ENCODE measurements at regions not wholly inside any gene's neighbourhood (a gene's known extent, or its start where the extent isn't known, plus 50 kb on each side); places are given as distances from the start of the nearest gene placed in this dataset.

- H3K9ac ChIP-seq (replicated peaks; ENCODE audit: extremely low read depth, insufficient read depth, low read length), result no peak overlapping the region
- peaks cover 3% of the 10 kb centered on the region for H3K4me1 ChIP-seq (ENCODE audit: control insufficient read depth, extremely low read depth, insufficient read depth, low read length)
- FAIRE-seq (no peak), DNase-seq (ENCODE audit: low read depth, low spot score) (no peak)
- dilution Hi-C loops (cut with MboI; ENCODE audit: extremely low pct_ligation_motif_present, low sequenced_read_pairs) (no loop called here), intact Hi-C loops (cut with micrococcal nuclease) (no loop called here)
- H3K79me2 ChIP-seq (ENCODE audit: control insufficient read depth, insufficient read depth, low read length), result no peaks in the 10 kb centered on the region
- no TSS peak for BruUV-seq (replicated peaks)
- no peak overlapping the region for H3K4me2 ChIP-seq (ENCODE audit: insufficient read depth, low read length)
- CTCF ChIA-PET, result no interaction called here
- H3K36me3 ChIP-seq (ENCODE audit: control insufficient read depth in 2 of 2, extremely low read depth in 1 of 2, insufficient read depth in 2 of 2, low read length in 2 of 2), result no peaks in the 10 kb centered on the region
- no peaks in the 10 kb centered on the region for H4K20me1 ChIP-seq (replicated peaks; ENCODE audit: control insufficient read depth, extremely low read depth, insufficient read depth, low read length)
- no peak overlapping the region for H3K27ac ChIP-seq (ENCODE audit: insufficient read depth, low read depth, low read length)
- no peak overlapping the region for H2AFZ ChIP-seq (ENCODE audit: low read depth, low read length)
- no peak overlapping the region for H3K4me3 ChIP-seq (replicated peaks in 1 of 3; ENCODE audit: insufficient read depth in 1 of 3, low read depth in 1 of 3, low read length in 3 of 3)
- TF ChIP-seq GATA2 (IDR thresholded peaks at IDR 0.05; ENCODE audit: insufficient read depth, insufficient read length, low read depth, low read length), result no peak
- TF ChIP-seq JUN (IDR thresholded peaks at IDR 0.05; ENCODE audit: borderline replicate concordance, insufficient read depth, insufficient read length, low read depth), result no peak
- no peak for TF ChIP-seq POLR2AphosphoS5 (IDR thresholded peaks at IDR 0.05; ENCODE audit: insufficient read depth, low read depth, low read length)
- TF ChIP-seq, protein P1, sequence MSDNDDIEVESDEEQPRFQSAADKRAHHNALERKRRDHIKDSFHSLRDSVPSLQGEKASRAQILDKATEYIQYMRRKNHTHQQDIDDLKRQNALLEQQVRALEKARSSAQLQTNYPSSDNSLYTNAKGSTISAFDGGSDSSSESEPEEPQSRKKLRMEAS (IDR thresholded peaks at IDR 0.05; ENCODE audit: insufficient read depth, insufficient read length), result no peak
- TF ChIP-seq MYC (IDR thresholded peaks at IDR 0.05; ENCODE audit: low read depth, low read length), result no peak
- TF ChIP-seq EZH2 (IDR thresholded peaks at IDR 0.05; ENCODE audit: borderline replicate concordance, low read depth, low read length, severe bottlenecking), result no peak
- TF ChIP-seq POLR2A (IDR thresholded peaks at IDR 0.05; ENCODE audit: low read depth, low read length), result no peak
- no peak for TF ChIP-seq FOS (IDR thresholded peaks at IDR 0.05; ENCODE audit: borderline replicate concordance, insufficient read depth, low read length)
- TF ChIP-seq CTCF (IDR thresholded peaks at IDR 0.05; ENCODE audit: extremely low read depth in 1 of 2, insufficient read depth in 1 of 2, low read depth in 1 of 2, low read length in 2 of 2), result no peak
- H3K9me1 ChIP-seq (replicated peaks; ENCODE audit: control insufficient read depth, extremely low read depth, insufficient read depth, low read length), result no peaks in the 10 kb centered on the region
- H3K9me3 ChIP-seq (replicated peaks; ENCODE audit: control insufficient read depth, insufficient read depth, low read length), result no peaks in the 10 kb centered on the region
- POLR2A ChIA-PET, result no interaction called here
- no peaks in the 10 kb centered on the region for H3K27me3 ChIP-seq (ENCODE audit: control insufficient read depth in 2 of 2, insufficient read depth in 2 of 2, low read length in 2 of 2)
Measured at GRCh38 chr4:67038228-67038566, 507.1 kb downstream of the CENPC start.

All from endothelial cell of umbilical vein (primary cell).